ENCODE measurements at regions not wholly inside any gene's neighbourhood (a gene's known extent, or its start where the extent isn't known, plus 50 kb on each side); places are given as distances from the start of the nearest gene placed in this dataset.
A peak's percentile ranks its signal among the peaks of the same experiment; 100 is the strongest.

DNA sequence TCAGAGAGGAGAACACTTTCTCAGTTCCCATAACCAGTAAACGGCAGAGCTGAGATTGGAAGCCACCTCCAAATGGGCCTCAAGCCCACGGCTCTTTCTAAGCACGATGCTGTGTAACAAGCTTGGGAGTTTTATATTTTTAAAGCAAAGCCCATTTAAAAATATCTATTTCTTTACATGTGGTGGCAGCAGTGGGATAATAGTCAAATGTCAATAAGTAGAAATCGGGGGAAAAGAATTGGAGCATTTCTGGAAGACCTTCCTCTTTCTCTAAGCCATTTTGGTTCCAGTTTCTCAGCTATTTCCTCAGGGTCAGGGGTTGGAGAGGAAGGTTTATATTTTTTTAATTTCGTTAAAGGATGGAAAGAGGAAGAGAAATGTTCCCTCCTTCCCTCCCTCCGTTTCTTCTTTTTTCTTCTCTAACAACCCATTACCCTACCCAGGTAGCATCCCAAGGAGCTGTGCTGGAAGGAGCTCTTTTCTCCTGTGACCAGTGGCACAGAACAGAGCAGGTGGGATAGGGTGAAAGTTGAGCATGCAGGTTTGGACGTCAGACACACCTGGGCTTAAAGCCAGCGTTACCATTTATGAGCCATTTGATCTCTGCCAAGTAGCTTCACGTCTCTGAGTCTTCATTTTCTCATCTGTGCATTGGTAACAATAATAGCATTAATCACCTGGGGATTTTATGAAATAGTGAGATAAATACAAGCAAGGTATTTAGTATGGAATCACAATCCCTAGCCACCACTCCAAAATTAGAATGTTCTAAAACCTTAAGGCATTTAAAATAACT is 515.7 kb downstream of the RPS24 start:
- H3K27ac Mint-ChIP-seq, result no peak overlapping the region
- ATAC-seq, result no peak
- DNase-seq, result no peak
- H3K9me3 Mint-ChIP-seq, result peaks cover 0 to 6% (median 0%) of the 10 kb centered on the region in 9 donors
- H3K4me1 Mint-ChIP-seq, result peaks cover 0 to 9% (median 5%) of the 10 kb centered on the region in 4 donors
- POLR2A ChIA-PET, result no interaction called here
- no peaks in the 10 kb centered on the region for H3K36me3 Mint-ChIP-seq
- H3K27me3 Mint-ChIP-seq, result peaks cover 3 to 22% (median 10%) of the 10 kb centered on the region in 5 donors
- H3K4me3 Mint-ChIP-seq, result no peak overlapping the region

DNA sequence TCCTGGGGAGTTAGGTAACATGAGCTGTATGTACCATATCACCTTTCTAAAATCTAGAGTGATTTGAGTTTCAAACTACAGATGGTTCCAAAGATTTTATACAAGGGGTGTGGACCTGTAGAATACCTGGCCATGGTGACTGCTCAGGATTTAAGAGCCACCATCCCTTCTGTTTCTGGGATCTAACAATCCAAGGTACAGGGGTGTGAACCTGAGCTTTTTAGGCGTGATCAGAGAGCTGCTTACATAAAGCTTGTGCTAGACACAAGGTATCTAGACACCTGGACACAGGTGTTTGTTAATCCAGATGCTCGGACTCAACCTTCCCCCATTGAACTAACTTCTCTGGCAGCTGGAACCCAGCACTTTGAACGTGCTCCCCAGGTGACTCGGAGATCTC is 516.4 kb downstream of the RPS24 start:
- DNase-seq, result no peak
- POLR2A ChIA-PET, result no interaction called here
- H3K9me3 Mint-ChIP-seq, result peaks cover 0 to 14% (median 2%) of the 10 kb centered on the region in 9 donors
- H3K36me3 Mint-ChIP-seq, result no peaks in the 10 kb centered on the region
- H3K27ac Mint-ChIP-seq, result no peak overlapping the region
- H3K27me3 Mint-ChIP-seq, result peaks cover 3 to 22% (median 12%) of the 10 kb centered on the region in 5 donors
- H3K4me3 Mint-ChIP-seq, result no peak overlapping the region
- peaks cover 0 to 9% (median 5%) of the 10 kb centered on the region in 4 donors for H3K4me1 Mint-ChIP-seq
- no peak for ATAC-seq

- peaks cover 0 to 9% (median 5%) of the 10 kb centered on the region in 4 donors for H3K4me1 Mint-ChIP-seq
- H3K27me3 Mint-ChIP-seq, result peaks cover 3 to 22% (median 11%) of the 10 kb centered on the region in 5 donors
- peaks cover 0 to 16% (median 2%) of the 10 kb centered on the region in 9 donors for H3K9me3 Mint-ChIP-seq
- ATAC-seq (no peak), DNase-seq (no peak)
- no peaks in the 10 kb centered on the region for H3K36me3 Mint-ChIP-seq
- POLR2A ChIA-PET, result no interaction called here
- no peak overlapping the region for H3K27ac Mint-ChIP-seq
- H3K4me3 Mint-ChIP-seq, result no peak overlapping the region
These were observed 517.1 kb downstream of the RPS24 start for GRCh38 chr10:78550716-78551115.

DNA sequence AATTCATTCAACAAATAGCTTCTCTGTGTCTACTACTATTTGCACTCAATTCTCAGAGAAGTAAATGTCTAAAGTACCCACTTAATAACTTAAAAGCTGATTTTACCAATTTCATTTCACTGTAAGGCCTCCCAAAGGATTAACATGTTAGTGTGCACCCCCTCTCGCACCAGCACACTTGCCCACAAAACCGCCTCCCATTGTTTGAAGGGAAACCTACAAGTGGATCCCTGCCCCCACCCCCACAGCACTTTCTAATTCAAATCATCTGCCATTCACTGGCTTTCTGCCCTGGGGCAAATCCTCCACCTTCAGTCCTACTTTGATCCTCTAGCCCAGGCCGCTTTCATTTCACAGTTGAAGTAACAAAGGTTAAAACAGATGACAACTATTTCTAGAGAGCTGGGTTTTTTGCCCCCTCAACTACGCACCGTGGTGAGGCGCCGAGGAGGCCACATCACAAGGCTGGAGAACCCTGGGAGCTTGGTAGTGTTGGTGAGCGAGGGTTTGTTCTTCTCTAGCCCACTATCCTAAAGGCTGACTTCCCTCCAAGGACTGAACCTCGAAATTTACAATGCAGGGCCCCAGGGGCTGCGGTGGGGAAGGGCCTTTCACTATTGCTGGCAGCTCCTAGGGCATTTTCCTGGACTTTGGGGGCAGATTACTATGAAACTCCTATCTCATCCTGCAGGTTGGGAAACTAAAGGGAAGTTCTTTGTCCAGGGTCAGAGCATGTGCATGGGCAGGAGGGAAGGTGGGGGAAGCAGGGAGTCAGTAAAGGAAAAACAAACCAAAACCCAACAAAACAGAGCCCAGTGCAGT is 517.4 kb upstream of the ZMIZ1 start:
- Mint-ChIP-seq H3K4me1 (peaks cover 0 to 9% (median 5%) of the 10 kb centered on the region in 4 donors), H3K36me3 (no peaks in the 10 kb centered on the region), H3K4me3 (peak overlapping the region in 1 of 10 donors; percentile 41), H3K9me3 (peaks cover 0 to 16% (median 2%) of the 10 kb centered on the region in 9 donors), H3K27me3 (peaks cover 3 to 22% (median 11%) of the 10 kb centered on the region in 5 donors), H3K27ac (peak overlapping the region in 1 of 10 donors; percentile 46)
- no peak for DNase-seq
- POLR2A ChIA-PET, result no interaction called here
- ATAC-seq, result no peak

GRCh38 chr10:78552261-78552811 is 516.4 kb upstream of the ZMIZ1 start:
- H3K9me3 Mint-ChIP-seq, result peaks cover 0 to 16% (median 2%) of the 10 kb centered on the region in 9 donors
- no peak for DNase-seq
- no peak overlapping the region for H3K27ac Mint-ChIP-seq
- H3K4me3 Mint-ChIP-seq, result no peak overlapping the region
- H3K36me3 Mint-ChIP-seq, result no peaks in the 10 kb centered on the region
- peaks cover 0 to 9% (median 5%) of the 10 kb centered on the region in 4 donors for H3K4me1 Mint-ChIP-seq
- peaks cover 3 to 22% (median 11%) of the 10 kb centered on the region in 5 donors for H3K27me3 Mint-ChIP-seq
- POLR2A ChIA-PET, result no interaction called here
- no peak for ATAC-seq

GRCh38 chr10:78553792-78554191 is 515.0 kb upstream of the ZMIZ1 start:
- Mint-ChIP-seq H3K4me1 (peaks cover 0 to 9% (median 5%) of the 10 kb centered on the region in 4 donors), H3K36me3 (no peaks in the 10 kb centered on the region), H3K4me3 (no peak overlapping the region), H3K27ac (no peak overlapping the region), H3K27me3 (peaks cover 1 to 10% (median 3%) of the 10 kb centered on the region in 5 donors), H3K9me3 (peaks cover 0 to 16% (median 2%) of the 10 kb centered on the region in 9 donors)
- ATAC-seq (no peak), DNase-seq (no peak)
- POLR2A ChIA-PET, result no interaction called here

- no peak overlapping the region for H3K27ac Mint-ChIP-seq
- ATAC-seq (no peak), DNase-seq (no peak)
- H3K4me3 Mint-ChIP-seq, result no peak overlapping the region
- H3K36me3 Mint-ChIP-seq, result no peaks in the 10 kb centered on the region
- H3K4me1 Mint-ChIP-seq, result peaks cover 0 to 9% (median 5%) of the 10 kb centered on the region in 4 donors
- H3K9me3 Mint-ChIP-seq, result peaks cover 0 to 16% (median 2%) of the 10 kb centered on the region in 9 donors
- peaks cover 0 to 10% (median 1%) of the 10 kb centered on the region in 5 donors for H3K27me3 Mint-ChIP-seq
- POLR2A ChIA-PET, result no interaction called here
These were observed 513.6 kb upstream of the ZMIZ1 start for GRCh38 chr10:78555128-78555527.

GRCh38 chr10:78556705-78557432 is 511.9 kb upstream of the ZMIZ1 start:
- POLR2A ChIA-PET, result no interaction called here
- H3K4me3 Mint-ChIP-seq, result no peak overlapping the region
- no peak overlapping the region for H3K27ac Mint-ChIP-seq
- DNase-seq (no peak), ATAC-seq (no peak)
- no peaks in the 10 kb centered on the region for H3K4me1 Mint-ChIP-seq
- H3K9me3 Mint-ChIP-seq, result peaks cover 0 to 16% (median 2%) of the 10 kb centered on the region in 9 donors
- H3K36me3 Mint-ChIP-seq, result no peaks in the 10 kb centered on the region
- peaks cover 0 to 5% (median 0%) of the 10 kb centered on the region in 5 donors for H3K27me3 Mint-ChIP-seq

- Mint-ChIP-seq H3K4me3 (no peak overlapping the region), H3K9me3 (peaks cover 0 to 16% (median 2%) of the 10 kb centered on the region in 9 donors), H3K27ac (peak overlapping the region in 1 of 10 donors; percentile 33), H3K27me3 (peaks cover 0 to 5% (median 0%) of the 10 kb centered on the region in 5 donors), H3K4me1 (no peaks in the 10 kb centered on the region), H3K36me3 (no peaks in the 10 kb centered on the region)
- no peak for ATAC-seq
- POLR2A ChIA-PET, result no interaction called here
- no peak for DNase-seq
These were observed 511.3 kb upstream of the ZMIZ1 start for GRCh38 chr10:78557433-78557925.

DNA sequence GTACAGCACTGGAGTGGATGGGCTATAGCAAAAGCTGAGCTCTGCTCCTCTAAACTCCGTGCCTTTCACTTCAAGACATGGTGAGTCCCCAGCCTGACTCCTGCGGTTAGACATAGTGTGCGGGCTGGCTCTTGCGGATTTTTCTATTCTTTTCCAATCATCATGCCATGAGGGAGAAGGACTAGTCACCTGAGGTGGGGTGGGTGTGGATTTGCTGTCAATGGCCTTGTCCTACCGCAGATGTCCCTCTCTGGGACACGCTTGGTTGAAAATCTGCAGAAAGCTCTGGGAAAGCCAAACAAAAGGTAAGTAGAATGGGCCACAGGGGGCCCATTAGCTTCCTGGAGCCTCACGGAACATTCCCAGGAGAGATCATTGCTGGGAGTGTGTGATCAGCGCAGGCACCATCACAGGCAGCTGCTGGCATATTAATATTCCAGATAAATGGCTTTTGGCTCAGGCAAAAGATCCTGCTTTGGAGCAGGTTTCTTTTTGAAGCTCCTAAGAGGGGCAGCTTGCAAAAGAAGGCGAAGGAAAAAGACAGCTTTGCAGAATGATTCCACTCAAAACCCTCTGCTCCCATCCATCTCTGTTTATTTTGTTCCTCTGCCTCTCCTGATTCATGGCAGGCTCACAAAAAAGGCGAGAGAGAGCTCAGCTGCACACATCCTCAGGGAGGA is 509.0 kb upstream of the ZMIZ1 start:
- Mint-ChIP-seq H3K27ac (no peak overlapping the region), H3K4me3 (no peak overlapping the region), H3K27me3 (peaks cover 0 to 3% (median under 1%) of the 10 kb centered on the region in 5 donors), H3K36me3 (no peaks in the 10 kb centered on the region), H3K9me3 (peaks cover 0 to 5% (median 0%) of the 10 kb centered on the region in 9 donors), H3K4me1 (no peaks in the 10 kb centered on the region)
- ATAC-seq (no peak), DNase-seq (no peak)
- POLR2A ChIA-PET, result no interaction called here

DNA sequence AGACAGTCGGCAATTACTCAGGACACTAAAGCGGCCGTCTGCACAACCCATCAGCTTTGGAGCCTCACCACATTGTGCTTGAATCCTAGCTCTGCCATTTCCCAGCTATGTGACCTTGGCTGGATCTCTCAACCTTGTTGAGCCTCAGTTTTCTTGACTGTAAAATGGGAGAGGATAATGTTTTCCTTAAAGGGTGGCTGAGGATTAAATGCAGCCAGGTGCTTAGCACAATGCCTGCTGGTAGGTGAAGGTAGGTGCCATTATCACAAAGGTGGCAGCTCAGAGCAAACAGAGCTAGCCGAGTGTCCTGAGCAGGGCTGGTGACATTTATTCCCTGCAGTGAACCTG is 508.5 kb upstream of the ZMIZ1 start:
- Mint-ChIP-seq H3K4me1 (no peaks in the 10 kb centered on the region), H3K27me3 (peaks cover 0 to 4% (median 0%) of the 10 kb centered on the region in 5 donors), H3K27ac (no peak overlapping the region), H3K4me3 (no peak overlapping the region), H3K9me3 (peaks cover 0 to 2% (median 0%) of the 10 kb centered on the region in 9 donors), H3K36me3 (no peaks in the 10 kb centered on the region)
- POLR2A ChIA-PET, result no interaction called here
- DNase-seq (no peak), ATAC-seq (no peak)

DNA sequence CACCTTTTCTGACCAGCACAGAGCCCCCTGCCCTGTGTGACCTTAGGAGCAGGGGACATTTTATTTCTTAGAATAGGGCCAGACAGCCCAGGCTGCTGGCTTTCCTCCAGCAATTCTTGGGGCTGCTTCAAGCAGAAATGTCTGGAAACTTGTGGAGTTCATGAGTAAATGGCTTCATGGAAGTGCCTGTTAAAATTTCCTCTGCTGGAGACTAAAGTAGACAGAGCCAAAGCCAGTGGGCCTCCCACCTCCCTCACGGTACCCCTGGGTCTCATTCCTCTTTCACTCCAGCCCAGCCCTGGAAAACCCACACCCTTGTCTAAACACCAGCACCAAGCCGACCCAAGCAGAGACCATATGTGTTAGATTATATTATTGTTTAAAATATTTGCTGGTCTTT is 505.5 kb upstream of the ZMIZ1 start:
- Mint-ChIP-seq H3K27me3 (peaks cover 0 to 8% (median 0%) of the 10 kb centered on the region in 5 donors), H3K27ac (no peak overlapping the region), H3K4me3 (no peak overlapping the region), H3K9me3 (peaks cover 0 to 2% (median 0%) of the 10 kb centered on the region in 9 donors), H3K4me1 (no peaks in the 10 kb centered on the region), H3K36me3 (no peaks in the 10 kb centered on the region)
- DNase-seq (no peak), ATAC-seq (no peak)
- POLR2A ChIA-PET, result no interaction called here
